Hematopoietic multipotent progenitor cell treated with erythropoietin and hydrocortisone succinate and interleukin-3 and kit ligand, for 4 days (in vitro differentiated cells): ENCODE measurements at regions not wholly inside any gene's neighbourhood (a gene's known extent, or its start where the extent isn't known, plus 50 kb on each side); places are given as distances from the start of the nearest gene placed in this dataset.

Experiments used
- DNase-seq: peaks from one replicate; pipeline ENCODE4 v3.0.0-alpha.2; 2015

DNA sequence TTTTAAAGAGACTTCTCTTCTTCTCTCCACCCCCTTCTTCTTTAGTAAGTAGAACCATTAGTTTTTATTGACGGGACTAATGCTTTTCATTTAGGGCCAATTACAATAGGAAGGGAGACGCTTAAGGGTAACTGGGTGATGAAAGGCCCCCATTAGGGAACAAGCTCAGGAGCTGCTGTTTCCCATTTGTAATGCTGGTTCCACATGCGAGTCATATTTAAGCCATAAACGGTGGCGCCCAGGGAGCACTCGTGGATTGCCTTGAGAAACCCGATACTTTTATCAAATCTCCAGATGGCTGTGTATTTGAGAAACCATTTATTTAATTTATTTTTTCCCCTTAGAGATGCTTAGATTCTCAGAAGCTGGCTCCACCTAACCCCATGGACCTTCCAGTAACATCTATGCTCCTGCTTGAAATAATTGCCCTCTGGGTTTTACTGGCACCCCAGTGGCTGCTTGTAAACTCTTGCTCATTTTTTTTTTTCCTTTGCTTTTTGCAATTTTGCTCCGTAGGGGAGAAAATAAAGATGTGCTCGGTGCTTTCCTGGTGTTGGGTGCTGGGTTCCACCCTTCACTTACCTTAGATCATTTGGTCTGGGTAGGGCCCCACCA, 124.2 kb upstream of the MSX1 start:
- DNase-seq = no peak

DNA sequence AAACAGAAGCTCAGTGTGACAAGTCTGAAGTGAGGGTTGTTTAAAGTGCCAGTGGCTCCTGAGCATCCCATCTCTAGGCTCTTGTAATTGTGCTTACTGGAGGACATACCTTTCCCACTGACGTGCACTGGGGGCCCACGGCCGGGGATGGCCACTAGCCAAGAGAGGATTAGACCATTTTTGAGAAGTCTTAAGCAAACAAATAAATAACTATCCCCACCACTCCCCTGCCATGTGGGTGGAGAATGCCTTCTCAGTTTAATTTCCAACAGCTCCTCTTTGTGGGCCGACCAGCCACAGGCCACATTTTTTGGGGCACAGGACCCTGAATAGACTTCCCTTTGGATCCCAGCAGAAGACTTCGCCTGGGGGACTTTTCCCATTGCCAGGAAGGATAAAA, 125.0 kb upstream of the MSX1 start:
- no peak for DNase-seq

GRCh38 chr4:4733663-4734062, 125.8 kb upstream of the MSX1 start:
- no peak for DNase-seq

DNA sequence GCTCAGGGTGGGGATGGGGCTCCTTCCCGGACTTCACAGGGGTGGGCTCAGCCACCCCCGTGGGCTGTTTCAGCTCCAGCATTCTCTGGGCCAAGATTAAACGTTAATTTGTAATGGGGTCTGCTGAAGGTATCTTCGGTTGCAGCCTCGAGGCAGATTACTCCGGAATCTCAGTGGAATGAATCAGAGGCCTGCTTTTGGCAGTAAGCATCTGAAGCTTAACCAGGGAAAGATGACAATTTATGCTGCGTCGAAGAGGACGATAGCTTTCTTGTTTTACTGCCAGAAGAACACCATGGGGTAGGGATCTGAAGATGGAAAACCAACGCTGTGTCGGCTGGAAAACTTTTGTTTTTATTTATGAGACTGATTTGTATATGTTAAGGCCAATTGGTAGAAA, 129.2 kb upstream of the MSX1 start:
- no peak for DNase-seq

GRCh38 chr4:4729206-4729605, 130.3 kb upstream of the MSX1 start:
- no peak for DNase-seq

GRCh38 chr4:4727536-4727935, 131.9 kb upstream of the MSX1 start:
- no peak for DNase-seq

DNA sequence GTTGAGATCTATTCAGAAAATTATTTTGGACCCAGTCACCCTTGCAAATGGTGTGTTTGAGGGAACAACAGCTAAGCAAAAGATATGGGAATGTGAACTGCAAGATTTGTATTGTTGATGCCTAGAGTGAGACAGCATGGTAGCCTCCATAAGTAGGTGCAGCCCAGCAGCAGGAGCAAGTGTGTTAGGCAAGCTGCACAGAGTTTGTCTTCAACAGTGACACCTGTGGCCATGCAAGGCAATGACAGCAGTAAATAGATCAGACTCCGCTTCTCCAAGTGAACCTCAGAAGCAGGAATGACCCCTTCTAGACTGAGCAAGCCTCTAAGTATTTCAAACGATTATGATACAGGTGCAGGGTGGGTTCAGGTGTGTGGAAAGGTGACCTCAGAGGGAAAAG, 133.4 kb upstream of the MSX1 start:
- DNase-seq = peak; percentile 8

- DNase-seq = no peak
Observed at GRCh38 chr4:4724321-4724720, 135.1 kb upstream of the MSX1 start.

GRCh38 chr4:4721636-4722035, 137.8 kb upstream of the MSX1 start:
- no peak for DNase-seq

GRCh38 chr4:4720646-4721045, 138.8 kb upstream of the MSX1 start:
- DNase-seq = no peak

GRCh38 chr4:4719436-4719835, 140.0 kb upstream of the MSX1 start:
- DNase-seq = no peak

DNA sequence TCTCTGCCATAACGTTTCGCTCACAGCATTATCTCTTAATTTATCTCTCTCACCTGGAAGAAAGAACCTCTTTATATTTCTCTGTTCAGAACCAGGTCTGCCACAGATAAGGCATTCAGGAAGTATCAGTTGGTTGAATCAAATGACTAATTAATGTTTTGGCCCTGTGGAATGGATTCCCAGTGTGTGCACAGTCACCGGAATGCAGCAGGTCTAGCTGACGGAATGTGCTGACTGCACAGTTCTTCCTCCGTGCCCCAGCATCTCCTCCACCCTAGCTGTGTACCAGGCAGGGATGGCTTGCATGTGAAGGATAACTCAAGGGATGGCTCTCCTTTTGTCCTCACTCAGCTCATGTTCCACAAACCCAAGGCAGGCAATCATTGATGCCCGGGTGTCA, 141.8 kb upstream of the MSX1 start:
- no peak for DNase-seq

- no peak for DNase-seq
Observed at GRCh38 chr4:4714331-4714730, 145.1 kb upstream of the MSX1 start.

GRCh38 chr4:4712800-4713528, 146.5 kb upstream of the MSX1 start:
- DNase-seq = no peak

- no peak for DNase-seq
Observed at GRCh38 chr4:4711902-4712301, 147.6 kb upstream of the MSX1 start.

DNA sequence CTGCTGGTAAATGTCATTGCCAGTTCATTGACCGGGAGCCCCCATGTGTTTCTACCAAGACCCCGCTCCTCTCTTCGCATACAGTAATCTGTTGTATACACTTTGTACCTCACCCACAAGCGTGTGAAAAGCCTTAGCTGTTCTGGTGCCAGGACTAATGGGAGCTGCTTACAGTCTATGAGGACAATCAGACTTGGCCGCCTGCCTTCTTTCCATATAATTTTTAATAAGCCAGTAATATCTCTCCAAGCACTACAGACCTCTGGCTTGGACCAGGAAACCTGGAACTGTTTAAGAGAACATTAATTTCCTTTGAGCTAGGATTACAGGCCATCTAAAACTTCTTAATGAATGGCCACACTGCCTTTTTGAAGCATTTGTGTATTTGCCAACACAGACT, 149.7 kb upstream of the MSX1 start:
- no peak for DNase-seq

- DNase-seq = peak; percentile 62
Observed at GRCh38 chr4:4704267-4704666, 155.2 kb upstream of the MSX1 start.

GRCh38 chr4:4697584-4697983, 155.7 kb upstream of the STX18 start:
- no peak for DNase-seq

DNA sequence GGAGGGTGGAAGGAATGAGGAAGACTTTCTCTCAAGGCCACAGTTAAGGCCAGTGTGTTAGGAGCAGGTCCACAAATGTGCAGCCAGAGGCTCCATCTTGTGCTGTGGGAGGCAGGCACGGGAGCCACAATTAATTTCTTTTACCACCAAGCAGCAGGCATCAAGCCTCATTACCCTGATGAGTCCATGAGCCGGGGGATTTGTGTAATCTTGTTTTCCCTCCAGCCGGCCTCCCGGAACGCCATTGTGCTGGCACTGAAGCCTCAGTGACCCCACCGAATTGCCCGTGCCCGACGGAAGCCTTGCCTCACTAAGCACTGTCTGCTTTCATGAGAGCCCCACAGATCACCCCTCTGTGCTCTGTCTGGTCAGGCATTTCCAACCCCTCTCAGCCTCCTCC, 154.7 kb upstream of the STX18 start:
- DNase-seq = no peak

DNA sequence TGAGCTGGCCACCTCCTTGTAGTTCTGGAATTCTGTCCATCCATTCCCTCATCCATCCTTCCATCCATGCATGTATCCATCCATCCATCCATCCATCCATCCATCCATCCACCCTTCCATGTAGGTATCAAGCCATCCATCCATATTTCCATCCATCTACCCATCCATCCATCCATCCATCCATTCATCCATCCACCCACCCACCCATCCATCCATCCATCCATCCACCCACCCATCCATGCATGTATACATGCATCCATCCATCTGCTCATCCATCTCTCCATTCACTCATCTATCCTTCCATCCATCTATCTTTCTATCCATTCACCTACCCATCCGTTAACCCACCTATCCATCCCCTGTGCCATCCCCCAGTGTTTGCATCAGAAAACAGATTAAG, 153.6 kb upstream of the STX18 start:
- no peak for DNase-seq

- no peak for DNase-seq
Observed at GRCh38 chr4:4694827-4695226, 153.0 kb upstream of the STX18 start.

GRCh38 chr4:4694296-4694772, 152.5 kb upstream of the STX18 start:
- peak; percentile 18 for DNase-seq

DNA sequence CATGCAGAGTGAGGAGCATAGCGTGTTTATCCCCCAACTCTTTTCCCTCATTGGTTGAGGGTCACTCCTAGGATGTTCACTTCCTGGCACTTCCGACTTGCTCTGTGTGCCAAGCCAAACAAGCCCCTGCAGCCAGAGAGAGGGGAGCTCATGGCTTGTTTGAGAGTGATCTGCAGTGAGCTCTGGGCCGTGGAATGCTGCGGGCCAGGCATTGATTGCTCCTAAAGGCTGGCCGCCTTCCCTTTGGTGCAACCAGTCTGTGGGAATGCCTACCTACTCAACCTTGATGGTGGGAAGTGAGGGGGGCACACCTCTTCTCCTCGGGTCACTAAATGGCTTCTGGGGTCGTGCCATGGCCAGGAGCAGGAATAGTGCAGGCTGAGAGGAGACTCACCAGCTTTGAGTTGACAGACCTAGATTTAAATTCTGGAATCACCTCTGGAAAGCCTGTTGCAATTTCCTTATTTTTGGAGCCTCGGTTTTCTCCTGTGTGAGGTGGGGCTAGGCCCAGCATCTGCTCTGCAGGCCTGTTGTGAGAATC, 152.0 kb upstream of the STX18 start:
- no peak for DNase-seq

DNA sequence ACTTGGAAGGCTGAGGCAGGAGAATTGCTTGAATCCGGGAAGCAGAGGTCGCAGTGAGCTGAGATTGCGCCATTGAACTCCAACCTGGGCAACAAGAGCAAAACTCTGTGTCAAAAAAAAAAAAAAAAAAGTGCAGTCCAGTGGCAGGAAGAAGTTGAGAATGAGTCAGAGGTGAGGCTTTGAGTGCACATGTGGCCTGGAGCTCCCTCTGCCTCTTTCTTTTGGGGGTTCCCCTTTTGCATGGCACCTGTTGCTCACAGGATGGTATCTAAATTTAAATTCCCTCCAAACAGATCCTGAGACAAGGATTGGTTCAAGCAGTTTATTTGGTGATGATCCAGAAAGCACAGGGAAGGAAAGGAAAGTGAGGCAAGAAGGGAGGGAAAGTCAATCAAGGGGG, 151.4 kb upstream of the STX18 start:
- DNase-seq = peak; percentile 7

DNA sequence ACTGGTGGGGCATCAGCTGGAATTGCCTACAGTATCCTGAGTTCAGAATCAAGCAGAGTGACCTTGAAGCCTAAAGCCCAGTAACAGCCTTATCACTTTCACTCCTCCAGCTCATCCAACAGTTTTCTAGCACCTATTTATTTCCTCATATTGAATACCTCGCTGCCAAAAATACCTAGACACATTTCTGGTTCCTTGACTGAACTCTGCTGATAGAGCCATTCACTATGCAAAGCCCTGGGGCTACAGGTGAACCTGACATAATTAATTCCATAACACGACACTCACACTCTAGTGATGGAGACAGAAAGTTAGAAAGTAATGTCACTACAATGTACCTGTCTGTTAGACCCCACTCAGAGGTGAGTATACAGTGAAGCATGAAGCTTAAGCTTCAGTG, 149.0 kb upstream of the STX18 start:
- no peak for DNase-seq
